ENCODE measurements at regions not wholly inside any gene's neighbourhood (a gene's known extent, or its start where the extent isn't known, plus 50 kb on each side); places are given as distances from the start of the nearest gene placed in this dataset.

- TF ChIP-seq, protein P1, sequence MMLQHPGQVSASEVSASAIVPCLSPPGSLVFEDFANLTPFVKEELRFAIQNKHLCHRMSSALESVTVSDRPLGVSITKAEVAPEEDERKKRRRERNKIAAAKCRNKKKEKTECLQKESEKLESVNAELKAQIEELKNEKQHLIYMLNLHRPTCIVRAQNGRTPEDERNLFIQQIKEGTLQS (IDR thresholded peaks at IDR 0.05; ENCODE audit: insufficient read depth, low read depth, low read length) = no peak
- no peak for TF ChIP-seq SAP30 (IDR thresholded peaks at IDR 0.05; ENCODE audit: insufficient read depth, insufficient replicate concordance, low read length)
- TF ChIP-seq SP4 (IDR thresholded peaks at IDR 0.05; ENCODE audit: low read length) = no peak
- no peak for TF ChIP-seq ASH2L (IDR thresholded peaks at IDR 0.05; ENCODE audit: low read length)
Observed at GRCh38 chr9:38342532-38342931, 50.0 kb upstream of the ALDH1B1 start (continued).

Data from H1 (cell line).